AG04449 (cell line): ENCODE measurements at regions not wholly inside any gene's neighbourhood (a gene's known extent, or its start where the extent isn't known, plus 50 kb on each side); places are given as distances from the start of the nearest gene placed in this dataset.

Experiments used
- CTCF ChIA-PET: fragments of 350-600 bp; formaldehyde crosslinking; extraction: SDS; loops from one replicate; lab custom pipeline; 2021; ENCODE audit warnings: antibody characterized with exemption; lab: Yijun Ruan, JAX
- POLR2A ChIA-PET: fragments of 400-600, 350-600 bp; formaldehyde crosslinking; extraction: SDS; loops from one replicate; lab custom pipeline; 2020; ENCODE audit warnings: antibody characterized with exemption, inconsistent platforms; lab: Yijun Ruan, JAX
- DNase-seq: peaks from one replicate; pipeline ENCODE4 v3.0.0-alpha.2; 2010; ENCODE audit warnings: low read depth, low spot score
- H3K4me3 ChIP-seq: 2 replicates; pipeline ENCODE4 v1.5.1; 2011; ENCODE audit warnings: low read depth, mild to moderate bottlenecking, control low read depth, low read length
- TF ChIP-seq, protein P1 (sequence below): IDR thresholded peaks from one replicate; pipeline ENCODE4 v1.5.1; 2011; ENCODE audit warnings: mild to moderate bottlenecking, moderate library complexity, low read length, control low read depth, inconsistent platforms; ENCODE audit not compliant: insufficient read depth; ENCODE audit errors: missing control alignments

DNA sequence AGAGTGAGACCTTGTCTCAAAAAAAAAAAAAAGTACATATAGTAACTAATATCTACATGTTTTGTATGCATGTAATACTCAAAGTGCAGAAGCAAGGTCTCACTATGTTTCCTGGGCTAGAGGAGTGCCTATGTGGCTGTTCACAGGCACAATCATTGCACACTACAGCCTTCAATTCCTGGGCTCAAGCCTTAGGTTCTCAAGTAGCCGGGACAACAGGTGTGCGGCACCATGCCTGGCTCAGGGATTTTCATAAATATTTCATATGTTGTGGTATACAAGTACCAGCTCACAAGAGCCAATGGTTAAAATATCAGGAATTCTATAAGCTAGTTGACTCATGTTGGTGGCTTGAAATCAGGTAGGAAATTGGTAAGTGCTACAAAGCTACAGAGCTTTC lies 94.8 kb downstream of the LARP7 start:
- POLR2A ChIA-PET = no interaction called here

DNA sequence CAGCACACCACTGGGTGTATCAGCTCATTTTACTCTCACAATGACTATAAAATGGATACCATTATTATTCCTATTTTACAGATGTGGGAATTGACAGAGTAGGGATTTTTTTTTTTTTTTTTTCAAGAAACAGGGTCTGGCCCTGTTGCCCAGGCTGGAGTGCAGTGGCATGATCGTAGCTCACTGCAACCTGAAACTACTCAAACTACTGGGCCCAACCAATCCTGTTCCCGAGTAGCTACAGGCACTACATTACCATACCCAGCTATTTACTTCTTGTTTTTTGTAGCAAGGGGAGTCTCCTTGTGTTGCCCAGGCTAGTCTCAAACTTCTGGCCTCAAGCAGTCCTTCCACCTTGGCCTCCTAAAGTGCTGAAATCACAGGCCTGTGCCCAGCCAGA lies 95.2 kb downstream of the LARP7 start:
- ChIA-PET CTCF (interaction anchor here (0.7 kb wide), 1 partner anchor 486 kb away, joined by 4 read pairs; no protein-coding TSS in a partner anchor), POLR2A (no interaction called here)
- no peak for DNase-seq
- H3K4me3 ChIP-seq = no peak overlapping the region
- TF ChIP-seq, protein P1, sequence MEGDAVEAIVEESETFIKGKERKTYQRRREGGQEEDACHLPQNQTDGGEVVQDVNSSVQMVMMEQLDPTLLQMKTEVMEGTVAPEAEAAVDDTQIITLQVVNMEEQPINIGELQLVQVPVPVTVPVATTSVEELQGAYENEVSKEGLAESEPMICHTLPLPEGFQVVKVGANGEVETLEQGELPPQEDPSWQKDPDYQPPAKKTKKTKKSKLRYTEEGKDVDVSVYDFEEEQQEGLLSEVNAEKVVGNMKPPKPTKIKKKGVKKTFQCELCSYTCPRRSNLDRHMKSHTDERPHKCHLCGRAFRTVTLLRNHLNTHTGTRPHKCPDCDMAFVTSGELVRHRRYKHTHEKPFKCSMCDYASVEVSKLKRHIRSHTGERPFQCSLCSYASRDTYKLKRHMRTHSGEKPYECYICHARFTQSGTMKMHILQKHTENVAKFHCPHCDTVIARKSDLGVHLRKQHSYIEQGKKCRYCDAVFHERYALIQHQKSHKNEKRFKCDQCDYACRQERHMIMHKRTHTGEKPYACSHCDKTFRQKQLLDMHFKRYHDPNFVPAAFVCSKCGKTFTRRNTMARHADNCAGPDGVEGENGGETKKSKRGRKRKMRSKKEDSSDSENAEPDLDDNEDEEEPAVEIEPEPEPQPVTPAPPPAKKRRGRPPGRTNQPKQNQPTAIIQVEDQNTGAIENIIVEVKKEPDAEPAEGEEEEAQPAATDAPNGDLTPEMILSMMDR = no peak

More for the DNA sequence above, 94.8 kb downstream of the LARP7 start:
- TF ChIP-seq, protein P1 = no peak
- H3K4me3 ChIP-seq = no peak overlapping the region
- CTCF ChIA-PET = interaction anchor here (0.7 kb wide), 1 partner anchor 486 kb away, joined by 4 read pairs; no protein-coding TSS in a partner anchor
- DNase-seq = no peak

DNA sequence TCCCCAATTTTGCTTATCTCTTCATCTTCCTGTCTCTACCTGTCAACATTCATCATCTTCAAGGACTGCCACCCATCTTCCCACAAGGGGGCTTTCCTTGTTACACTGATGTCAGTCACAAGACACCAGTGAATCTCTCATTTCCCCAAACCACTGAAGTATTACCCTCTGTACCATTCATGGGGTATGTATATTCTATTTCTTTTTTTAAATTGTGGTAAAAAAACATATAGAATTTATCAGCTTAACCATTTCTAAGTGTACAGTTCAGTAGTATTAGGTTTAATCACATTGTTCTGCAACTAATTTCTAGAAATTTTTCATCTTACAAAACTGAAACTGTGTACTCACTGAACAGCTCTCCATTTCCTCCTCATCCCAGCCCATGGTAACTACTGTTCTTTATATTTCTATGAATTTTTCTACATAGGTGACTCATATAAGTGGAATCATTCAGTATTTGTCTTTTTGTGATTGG lies 98.6 kb downstream of the LARP7 start:
- no peak for DNase-seq
- no peak overlapping the region for H3K4me3 ChIP-seq
- ChIA-PET CTCF (interaction anchor here (1.2 kb wide), 1 partner anchor 27 kb away, joined by 5 read pairs; no protein-coding TSS in a partner anchor), POLR2A (no interaction called here)
- TF ChIP-seq, protein P1 = no peak

DNA sequence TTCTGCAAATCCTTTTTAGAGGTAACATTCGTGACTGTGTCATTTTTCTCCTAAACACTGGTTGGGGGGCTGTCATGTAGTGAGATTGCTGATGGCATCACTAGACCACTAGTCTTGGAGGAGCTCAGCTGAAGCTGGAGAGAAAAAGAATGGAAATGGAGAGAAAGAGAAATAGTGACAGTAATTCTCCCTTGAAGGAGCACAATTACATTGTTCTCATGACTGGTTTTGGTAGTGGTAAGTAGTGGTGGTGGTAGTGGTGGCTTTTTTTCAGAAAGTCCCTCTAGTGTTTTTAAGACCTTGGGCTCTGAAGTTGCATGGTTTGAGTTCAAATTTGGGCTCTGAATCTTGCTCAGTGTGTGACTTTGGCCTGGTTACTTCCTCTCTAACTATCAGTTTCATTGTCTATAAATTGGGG lies 99.8 kb downstream of the LARP7 start:
- no peak for DNase-seq
- POLR2A ChIA-PET = no interaction called here
- CTCF ChIA-PET = no interaction called here
- H3K4me3 ChIP-seq = no peak overlapping the region
- TF ChIP-seq, protein P1 = no peak

DNA sequence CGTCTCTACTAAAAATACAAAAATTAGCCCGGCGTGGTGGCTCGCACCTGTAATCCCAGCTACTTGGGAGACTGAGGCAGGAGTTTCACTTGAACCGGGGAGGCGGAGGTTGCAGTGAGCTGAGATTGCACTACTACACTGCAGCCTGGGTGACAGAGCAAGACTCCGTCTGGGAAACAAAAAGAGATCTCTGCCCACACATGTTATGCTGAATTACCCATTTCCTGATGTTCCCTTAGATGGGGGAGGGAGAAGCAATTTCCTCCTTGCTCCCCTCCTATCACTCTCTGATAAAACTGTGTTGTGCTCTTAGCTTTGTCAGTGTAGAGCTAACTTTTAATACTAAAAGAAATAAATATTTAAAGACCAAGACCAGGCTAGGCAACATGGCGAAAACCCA lies 102.5 kb downstream of the LARP7 start:
- no peak for DNase-seq
- TF ChIP-seq, protein P1 = no peak
- CTCF ChIA-PET = interaction anchor here (0.6 to 1.1 kb wide), 2 partner anchors 23 kb away, joined by 3 read pairs; no protein-coding TSS in a partner anchor
- no peak overlapping the region for H3K4me3 ChIP-seq
- POLR2A ChIA-PET = no interaction called here

DNA sequence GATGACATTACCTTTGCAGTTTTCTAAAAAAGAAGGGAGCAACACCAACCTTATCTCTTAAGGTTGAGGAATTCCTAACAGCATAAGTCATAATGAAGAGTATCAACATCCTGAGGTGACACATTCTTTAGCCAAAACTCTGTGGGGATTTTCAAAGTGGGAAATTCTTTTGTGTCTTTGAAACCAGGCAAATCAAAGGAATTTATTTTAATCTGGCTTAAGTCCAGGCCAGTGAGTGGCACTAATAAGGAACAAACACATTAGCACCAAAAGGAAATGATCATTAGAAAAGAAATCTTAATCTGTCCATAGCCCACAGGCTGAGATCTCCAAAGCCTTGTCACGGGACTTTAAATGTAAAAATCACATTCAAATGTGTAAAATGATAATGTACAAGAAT lies 110.1 kb downstream of the LARP7 start:
- no peak for DNase-seq
- ChIA-PET POLR2A (no interaction called here), CTCF (interaction anchor here (0.8 to 2.2 kb wide), 4 partner anchors 12 to 18 kb away, joined by 3 to 8 read pairs (median 6); no protein-coding TSS in a partner anchor)
- TF ChIP-seq, protein P1 = no peak
- H3K4me3 ChIP-seq = no peak overlapping the region
